GM21367 (cell line): ENCODE measurements at regions not wholly inside any gene's neighbourhood (a gene's known extent, or its start where the extent isn't known, plus 50 kb on each side); places are given as distances from the start of the nearest gene placed in this dataset.
"Not testable (repeated sequence)": the region's sequence is repeated elsewhere in the genome, so short reads cannot be mapped to it uniquely, and the experiment has no call there.

Source experiments
- ATAC-seq: cut with Tn5 transposase; IDR thresholded peaks from one replicate; pipeline ENCODE4 v1.9.1; 2021; ENCODE audit not compliant: unreplicated experiment

DNA sequence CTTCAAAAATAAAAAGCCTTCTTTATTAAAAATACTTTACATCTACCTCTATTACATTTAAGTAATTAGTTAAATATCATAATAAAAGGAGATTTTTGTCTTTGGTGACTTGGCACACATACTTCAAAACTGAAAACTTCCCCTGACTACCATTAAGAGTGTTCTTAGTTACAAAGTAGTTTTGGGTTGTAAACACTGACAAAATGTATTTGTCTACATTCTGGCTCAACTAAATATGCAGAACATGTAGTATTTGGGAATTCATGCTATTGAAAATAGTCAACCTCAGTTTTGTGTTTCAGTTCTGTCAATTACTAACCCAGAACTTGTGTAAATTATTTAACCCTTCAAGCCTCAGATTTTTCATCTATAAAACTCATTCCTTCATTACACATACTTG, 311.5 kb downstream of the RAD51AP2 start:
- no peak for ATAC-seq

DNA sequence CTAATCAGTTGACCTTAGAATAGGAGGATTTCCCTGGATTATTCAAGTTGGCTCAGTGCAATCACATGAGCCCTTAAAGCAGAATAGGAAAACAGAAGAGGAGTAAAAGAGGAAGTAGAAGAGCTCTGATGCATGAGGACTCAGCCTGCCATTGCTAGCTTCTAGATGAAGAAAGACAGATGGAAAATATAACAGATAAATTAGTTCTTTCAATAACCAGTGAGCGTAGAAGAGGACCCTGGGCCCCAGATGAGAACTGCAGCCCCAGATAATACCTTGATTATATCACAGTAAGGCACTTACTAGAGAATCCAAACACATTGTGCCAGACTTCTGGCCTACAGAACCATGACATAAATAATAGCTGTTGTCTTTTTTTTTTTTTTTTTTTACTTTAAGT, 314.0 kb downstream of the RAD51AP2 start:
- ATAC-seq: not testable (repeated sequence)

DNA sequence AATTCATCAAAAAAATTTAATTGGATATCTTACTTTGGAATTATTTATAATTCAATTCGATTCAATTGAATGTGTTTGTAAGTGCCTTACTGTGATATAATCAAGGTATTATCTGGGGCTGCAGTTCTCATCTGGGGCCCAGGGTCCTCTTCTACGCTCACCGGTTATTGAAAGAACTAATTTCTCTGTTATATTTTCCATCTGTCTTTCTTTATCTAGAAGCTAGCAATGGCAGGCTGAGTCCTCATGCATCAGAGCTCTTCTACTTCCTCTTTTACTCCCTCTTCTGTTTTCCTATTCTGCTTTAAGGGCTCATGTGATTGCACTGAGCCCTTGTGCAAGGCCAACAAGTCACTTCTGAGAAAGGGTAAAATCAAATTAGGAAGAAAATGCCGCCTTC, 315.6 kb downstream of the RAD51AP2 start:
- ATAC-seq: peak; percentile 94

DNA sequence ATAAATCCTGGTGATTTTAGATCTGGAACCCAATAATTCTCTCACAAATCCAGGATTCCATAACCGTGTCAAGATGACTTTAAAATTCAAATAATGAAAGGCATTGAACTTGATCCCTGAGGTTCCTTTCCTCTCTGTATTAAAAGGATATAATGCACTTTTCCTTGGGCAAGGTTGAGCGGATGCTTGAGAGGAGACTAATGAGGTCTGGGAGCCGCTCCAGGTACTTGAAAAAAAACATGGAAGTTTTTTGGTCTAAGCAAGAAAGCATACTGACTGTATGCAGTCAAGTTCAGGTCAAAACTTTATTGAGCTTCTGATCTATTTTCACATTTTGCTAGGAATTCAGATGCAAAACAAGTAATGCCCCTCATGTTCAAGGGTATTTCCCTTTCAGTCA, 318.5 kb downstream of the RAD51AP2 start:
- no peak for ATAC-seq

DNA sequence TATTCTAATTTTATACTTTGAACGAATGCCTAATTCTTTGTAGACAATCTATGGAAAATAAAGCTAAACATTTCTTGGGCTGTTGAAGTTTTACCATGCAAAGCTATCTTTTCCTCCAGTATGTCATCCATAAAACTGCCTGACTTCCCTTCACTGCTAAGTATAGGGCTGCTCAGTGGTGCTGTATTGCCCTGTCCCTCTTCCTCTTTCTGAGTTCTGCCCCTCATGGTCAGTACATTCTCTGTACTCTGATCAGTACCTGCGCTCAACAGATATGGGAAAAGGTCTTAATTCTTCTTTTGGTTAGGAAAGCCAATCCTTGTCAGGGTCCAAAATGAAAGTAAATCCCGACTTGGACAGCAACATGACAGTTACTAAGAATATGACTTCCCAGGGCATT, 321.9 kb downstream of the RAD51AP2 start:
- ATAC-seq: no peak

DNA sequence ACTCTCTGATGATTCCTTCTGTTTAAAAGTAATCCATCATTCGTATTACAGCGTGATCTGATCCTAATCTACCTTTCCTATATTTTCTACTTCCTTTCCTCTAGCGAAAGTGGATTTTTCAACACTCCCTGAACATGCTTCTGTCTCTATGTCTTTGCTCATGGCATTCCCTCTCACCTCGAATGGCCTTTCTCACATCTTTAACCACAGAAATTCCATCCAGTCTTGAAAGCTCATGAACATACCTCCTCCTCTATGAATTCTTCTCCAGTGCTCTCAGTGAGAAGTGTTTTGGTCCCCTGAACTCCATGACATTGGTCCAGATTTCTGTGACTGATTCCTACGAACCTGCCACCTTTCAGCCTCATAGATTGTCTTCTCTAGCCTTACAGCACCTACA, 323.2 kb downstream of the RAD51AP2 start:
- no peak for ATAC-seq

DNA sequence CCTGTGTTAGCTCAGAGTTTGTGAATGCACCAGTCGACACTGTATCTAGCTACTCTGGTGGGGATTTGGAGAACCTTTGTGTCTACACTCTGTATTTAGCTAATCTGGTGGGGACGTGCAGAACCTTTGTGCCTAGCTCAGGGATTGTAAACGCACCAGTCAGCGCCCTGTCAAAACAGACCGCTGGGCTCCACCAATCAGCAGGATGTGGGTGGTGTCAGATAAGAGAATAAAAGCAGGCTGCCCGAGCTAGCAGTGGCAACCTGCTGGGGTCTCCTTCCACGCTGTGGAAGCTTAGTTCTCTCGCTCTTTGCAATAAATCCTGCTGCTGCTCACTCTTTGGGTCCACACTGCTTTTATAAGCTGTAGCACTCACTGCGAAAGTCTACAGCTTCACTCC, 324.2 kb downstream of the RAD51AP2 start:
- no peak for ATAC-seq

DNA sequence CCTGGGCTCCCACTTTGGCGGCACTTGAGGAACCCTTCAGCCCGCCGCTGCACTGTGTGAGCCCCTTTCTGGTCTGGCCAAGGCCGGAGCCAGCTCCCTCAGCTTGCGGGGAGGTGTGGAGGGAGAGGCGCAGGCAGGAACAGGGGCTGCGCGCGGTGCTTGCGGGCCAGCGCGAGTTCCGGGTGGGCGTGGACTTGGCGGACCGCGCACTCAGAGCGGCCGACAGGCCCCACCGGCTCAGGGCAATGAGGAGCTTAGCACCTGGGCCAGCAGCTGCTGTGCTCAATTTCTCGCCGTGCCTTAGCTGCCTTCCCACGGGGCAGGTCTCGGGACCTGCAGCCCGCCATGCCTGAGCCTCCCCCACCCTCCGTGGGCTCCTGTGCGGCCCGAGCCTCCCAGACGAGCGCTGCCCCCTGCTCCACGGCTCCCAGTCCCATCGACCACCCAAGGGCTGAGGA, 324.8 kb downstream of the RAD51AP2 start:
- ATAC-seq: not testable (repeated sequence)

DNA sequence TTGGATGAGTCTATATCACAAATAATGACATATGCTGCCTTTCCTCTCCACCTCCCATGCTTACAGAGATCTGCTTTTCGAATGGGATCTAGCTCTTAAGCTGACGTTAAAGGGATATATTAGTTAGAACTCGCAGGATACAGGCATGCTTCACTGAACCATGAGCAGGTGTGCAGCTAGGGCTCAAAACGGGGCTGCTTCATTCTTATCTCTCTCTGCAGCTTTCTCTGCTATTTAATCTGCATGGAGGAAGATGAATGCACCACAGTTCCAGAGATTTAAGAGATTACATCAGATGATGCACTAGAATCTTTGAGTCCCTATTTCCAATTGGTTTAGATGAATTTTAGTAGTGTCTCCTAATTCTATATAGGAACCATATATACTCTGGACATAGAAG, 327.0 kb downstream of the RAD51AP2 start:
- no peak for ATAC-seq

DNA sequence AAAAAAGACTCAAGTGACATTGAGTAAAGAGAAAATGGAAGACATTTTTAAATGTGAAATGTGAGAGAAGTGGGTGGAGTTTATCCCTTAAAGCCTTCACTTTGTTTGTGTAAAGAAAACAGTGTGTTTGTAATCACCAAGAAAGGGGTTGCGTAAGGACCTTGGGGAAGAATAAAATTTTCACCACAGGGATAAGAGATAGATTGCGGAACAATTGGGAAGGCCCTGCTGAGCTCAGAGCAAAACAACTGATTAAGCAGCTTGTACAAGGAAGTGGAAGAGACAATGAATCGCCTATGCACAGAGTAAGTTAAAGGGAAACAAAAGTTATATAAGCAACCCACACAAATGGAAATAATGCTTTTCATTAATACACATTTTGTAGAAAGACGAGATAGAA, 327.7 kb downstream of the RAD51AP2 start:
- ATAC-seq: no peak

DNA sequence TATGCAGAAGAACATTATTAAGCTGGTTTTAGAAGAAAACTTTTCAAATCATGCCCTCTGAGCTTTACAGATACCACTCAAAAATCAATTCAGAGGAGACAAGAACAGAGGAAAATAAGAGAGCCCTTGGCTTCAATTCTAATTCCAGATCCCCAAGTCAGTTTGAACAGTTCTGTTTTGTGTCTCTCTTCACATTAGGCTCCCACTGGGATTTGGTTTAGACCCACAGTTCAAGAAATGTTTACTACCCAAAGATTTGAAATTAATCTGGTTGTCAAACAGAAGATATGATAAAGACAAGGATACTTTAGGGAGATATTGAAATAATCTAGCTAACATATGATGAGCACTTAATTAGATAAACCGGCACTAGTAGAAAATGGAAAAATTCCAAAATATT, 329.5 kb downstream of the RAD51AP2 start:
- ATAC-seq: no peak

DNA sequence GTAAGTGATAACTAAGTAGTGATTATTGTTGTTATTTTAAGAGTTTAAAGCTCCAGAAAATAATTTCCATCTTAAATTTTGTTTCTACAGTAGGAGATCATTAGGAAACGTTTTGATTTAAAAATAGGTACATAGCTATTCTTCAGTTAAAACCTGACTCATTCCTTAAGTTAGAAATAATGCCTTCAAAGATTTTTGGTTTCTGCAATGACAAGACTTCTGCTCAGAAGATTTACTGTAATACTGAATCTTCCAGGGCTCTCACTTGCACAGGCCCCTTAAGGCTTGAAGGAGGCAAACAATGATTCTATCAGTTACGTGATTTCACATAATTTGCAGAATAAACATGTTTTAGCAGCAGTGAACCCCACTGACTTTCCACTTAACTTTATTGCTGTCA, 333.7 kb downstream of the RAD51AP2 start:
- ATAC-seq: no peak

DNA sequence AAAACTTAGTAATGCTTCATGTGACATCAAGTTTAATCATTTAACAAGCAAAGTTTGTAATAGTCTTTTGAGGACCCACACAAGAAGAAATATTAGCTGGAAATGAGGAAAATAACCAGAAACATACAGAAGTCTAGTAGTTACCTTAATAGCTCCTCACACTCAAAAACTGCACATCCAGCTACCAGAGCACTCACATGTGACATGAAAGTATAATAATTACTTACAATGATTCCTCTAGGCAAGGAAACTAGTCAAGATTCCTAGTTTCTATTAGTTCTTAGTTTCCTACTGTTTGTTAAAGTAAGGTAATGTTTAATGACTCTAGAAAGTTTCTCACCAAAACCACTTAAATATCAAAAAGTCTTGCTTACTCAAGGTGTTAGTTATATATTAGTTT, 335.8 kb downstream of the RAD51AP2 start:
- ATAC-seq: no peak

DNA sequence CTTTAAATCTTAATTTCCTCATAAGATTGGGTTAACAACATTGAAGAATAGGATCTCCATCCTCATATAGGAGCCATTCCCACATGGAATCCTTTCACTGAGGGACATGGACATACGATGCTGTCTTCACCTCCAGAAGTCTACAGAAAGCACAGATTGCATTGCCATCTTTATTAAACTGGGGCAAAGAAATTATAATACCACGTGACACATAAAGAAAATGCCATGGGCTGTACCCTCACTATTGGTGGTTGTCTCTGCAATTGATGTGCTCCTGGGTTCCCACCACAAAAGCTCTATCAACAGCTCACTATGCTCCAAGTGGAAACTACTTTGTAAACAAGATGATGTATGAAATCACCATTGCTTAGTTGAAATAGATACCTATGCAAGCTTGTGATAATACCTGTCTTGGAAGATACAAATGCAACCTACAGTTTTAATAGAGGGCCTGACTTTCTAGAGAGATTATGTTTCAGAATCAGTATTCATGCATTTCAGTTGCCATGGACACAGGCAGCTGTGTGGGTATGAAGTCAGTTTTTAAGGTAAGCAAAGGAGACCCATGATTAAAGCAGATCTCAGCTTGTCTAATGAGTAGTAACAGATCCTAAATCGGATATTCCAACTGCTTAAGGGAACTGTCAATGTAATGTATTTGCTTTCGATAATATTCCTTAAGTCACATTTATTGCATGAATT, 337.0 kb downstream of the RAD51AP2 start:
- ATAC-seq: no peak

DNA sequence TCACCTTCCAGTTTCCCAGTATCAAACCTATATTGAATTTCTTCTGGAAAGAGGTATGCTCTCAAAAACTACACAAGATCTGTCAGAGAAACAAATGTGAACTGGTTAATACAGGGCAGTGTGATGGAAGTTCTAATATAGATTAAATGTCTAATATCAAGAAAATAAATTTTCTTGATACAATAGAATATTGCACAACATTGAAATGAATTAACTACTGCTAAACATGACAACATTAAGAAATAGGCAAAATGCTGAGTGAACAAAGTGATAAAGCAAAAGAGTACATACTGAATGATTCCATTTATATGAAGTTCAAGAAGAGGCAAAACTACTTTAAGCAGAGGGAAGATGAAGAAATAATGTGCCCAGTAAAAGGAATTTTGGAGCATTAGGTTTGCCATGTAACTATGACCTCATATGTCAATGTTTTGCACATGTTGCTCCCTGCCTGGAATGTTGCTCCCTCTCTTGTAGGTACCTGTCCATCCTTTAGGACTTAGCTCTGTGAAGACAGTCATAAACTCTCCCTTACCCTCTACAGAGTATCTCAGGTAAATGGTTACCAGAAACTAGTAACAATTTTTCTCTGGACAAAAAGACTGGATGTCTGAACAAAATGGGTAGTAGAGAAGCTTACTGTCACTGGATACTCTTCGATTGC, 339.0 kb downstream of the RAD51AP2 start:
- no peak for ATAC-seq

DNA sequence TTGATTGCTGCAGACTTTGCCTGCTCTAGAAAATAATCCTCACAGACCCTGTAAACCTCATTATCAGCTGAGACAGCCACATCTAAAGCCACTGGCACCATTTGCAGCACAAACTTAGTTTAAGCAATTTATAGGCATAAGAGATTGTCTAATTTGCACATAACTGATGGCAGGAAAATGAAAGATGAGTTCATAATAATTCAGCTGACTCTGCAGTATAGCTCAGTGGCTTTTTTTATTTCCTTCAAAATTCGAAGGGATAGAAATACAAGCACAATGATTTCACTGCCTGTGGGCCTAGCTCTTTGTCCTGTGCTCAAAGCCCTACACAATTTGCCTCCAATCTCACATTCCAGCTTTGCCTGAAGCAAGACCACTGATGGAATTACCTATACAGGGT, 341.2 kb downstream of the RAD51AP2 start:
- no peak for ATAC-seq

DNA sequence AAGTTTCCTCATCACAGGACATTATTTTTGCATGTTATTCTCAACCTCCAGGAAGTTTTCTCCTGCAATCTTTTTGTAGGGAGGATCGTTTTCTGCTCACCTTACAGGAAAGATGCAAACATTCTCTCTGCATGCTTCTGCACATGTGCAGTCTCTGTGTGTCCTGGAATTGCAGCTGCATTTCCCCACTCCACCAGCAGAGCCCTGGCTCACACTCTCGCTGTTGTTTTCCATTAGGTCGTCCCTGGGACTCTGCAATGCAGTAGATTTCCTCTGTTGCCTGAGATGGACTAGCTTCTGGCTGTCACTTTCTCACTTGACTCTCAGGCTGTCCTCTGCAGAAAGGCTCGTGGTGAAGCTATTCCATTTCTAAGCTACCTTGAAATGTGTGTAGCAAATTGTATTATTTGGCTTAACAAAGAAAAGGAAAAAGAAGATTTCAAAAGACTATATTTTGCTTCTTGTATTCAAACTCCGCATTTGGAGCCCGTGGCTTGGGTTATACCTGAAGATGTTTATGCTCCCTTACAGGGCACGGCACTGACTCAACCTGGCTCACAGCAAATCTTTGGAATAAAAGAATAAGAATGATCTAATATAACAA, 346.7 kb downstream of the RAD51AP2 start:
- ATAC-seq: peak; percentile 86

DNA sequence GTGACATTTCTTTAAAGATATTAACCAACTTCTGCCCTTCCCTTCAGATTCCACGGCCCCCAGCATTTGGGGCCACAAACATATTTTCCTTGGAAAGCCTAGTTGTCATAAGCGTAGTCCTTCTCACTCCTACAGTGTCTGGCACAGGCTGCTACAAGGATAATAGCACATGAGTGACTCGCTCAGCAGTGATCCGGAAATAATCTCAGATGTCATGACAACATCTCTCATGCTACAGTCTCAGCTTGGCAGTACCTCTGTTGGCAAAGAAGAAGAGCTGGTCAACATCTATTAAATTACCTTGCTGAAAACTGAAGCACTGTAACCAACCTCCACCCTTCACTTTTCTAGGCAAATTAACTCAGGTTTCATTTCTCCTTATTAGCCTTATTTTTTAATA, 351.7 kb downstream of the RAD51AP2 start:
- no peak for ATAC-seq

DNA sequence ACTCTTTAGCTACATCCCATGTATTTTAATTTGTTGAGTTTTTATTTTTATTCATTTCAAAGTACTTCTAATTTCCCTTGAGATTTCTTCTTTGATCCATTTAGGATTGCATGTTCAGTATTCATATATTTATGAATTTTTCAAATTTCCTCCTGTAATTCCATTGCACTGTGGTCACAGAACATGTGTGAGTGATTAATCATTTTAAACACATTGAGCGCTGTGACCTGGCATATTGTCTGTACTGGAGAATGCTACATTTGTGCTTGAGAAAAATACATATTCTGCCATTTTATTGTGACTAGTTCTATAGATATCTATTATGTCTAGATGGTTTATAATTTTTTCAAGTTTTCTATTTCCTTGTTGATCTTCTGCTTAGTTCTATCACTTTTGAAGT, 353.7 kb downstream of the RAD51AP2 start:
- no peak for ATAC-seq

DNA sequence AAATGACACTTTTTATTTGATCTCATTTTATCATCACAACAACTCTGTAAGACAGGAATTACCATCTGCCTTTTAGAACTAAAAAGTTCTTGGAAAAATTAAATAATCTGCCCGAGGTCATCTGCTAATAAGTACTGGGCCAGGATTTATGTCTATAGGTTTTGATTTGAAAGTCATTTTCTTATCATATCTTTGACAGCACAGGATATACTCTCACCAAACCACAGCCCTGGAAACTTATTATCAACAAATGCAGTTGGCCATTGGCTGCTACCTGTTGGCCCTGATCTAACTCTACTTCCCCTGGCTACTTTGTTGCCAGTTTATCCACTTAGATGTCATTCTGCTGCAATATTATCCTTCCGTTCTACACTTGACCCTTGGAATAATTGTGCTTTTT, 354.6 kb downstream of the RAD51AP2 start:
- ATAC-seq: no peak

DNA sequence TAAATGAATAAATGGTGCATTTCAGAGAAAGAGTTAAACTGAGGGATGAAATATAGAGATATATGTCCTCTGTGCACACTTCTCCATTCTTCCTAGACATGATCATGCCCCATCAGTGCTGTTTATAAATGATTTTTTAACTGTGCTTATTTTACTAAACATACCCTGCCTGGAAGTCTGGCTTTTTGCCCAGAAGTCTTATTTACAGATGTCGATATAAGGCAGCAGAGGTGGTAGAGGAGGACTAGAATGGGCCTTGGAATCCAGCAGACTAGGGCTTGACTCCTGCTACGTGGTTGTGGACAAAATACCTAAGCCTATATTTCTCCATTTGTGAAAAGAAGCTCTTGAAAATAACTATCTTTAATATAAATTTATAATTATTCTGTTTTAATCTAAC, 355.5 kb downstream of the RAD51AP2 start:
- no peak for ATAC-seq

DNA sequence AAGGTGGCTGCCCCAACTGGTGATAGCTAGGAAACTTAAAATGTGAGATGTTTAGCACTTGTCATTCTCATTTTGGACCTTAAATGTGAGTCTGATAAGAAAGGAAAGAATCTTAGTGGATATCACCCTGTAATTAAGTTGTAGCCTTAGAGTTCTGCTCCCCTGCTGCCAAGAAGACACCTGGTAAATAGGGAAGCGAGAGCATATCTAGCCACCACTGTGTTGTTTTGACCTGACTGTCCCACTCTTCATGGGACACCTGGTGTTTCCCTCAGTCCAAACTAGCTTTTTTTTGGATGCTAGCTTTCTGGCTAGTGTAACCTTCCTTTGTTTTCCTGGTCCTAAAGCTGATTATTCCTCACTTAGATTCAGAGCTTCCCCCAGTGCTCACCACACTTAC, 357.6 kb downstream of the RAD51AP2 start:
- peak; percentile 64 for ATAC-seq
